Ishikawa (cell line): ENCODE measurements at regions not wholly inside any gene's neighbourhood (a gene's known extent, or its start where the extent isn't known, plus 50 kb on each side); places are given as distances from the start of the nearest gene placed in this dataset.

Source experiments
- CEBPB ChIP-seq: IDR thresholded peaks from 2 replicates; pipeline ENCODE4 v1.6.1; 2012
- CREB1 ChIP-seq: IDR thresholded peaks from 2 replicates; pipeline ENCODE4 v1.6.1; 2012; ENCODE audit warnings: low read depth
- EGR1 ChIP-seq: IDR thresholded peaks from 2 replicates; pipeline ENCODE4 v1.6.1; 2012
- EP300 ChIP-seq: IDR thresholded peaks from 2 replicates; pipeline ENCODE4 v1.6.1; 2012; ENCODE audit warnings: borderline replicate concordance
- FOXM1 ChIP-seq: IDR thresholded peaks from 2 replicates; pipeline ENCODE4 v1.6.1; 2012; ENCODE audit warnings: low read depth, borderline replicate concordance
- MAX ChIP-seq: IDR thresholded peaks from 2 replicates; pipeline ENCODE4 v1.6.1; 2012
- NFIC ChIP-seq: IDR thresholded peaks from 2 replicates; pipeline ENCODE4 v1.6.1; 2012
- RAD21 ChIP-seq: IDR thresholded peaks from 2 replicates; pipeline ENCODE4 v1.6.1; 2012; ENCODE audit warnings: low read depth
- REST ChIP-seq: IDR thresholded peaks from 2 replicates; pipeline ENCODE4 v1.6.1; 2012; ENCODE audit warnings: low read depth, mild to moderate bottlenecking
- TAF1 ChIP-seq: IDR thresholded peaks from 2 replicates; pipeline ENCODE4 v1.6.1; 2012; ENCODE audit warnings: low read depth, mild to moderate bottlenecking
- TCF12 ChIP-seq: IDR thresholded peaks from 2 replicates; pipeline ENCODE4 v1.6.1; 2012; ENCODE audit warnings: low read depth
- TEAD4 ChIP-seq: IDR thresholded peaks from 2 replicates; pipeline ENCODE4 v1.6.1; 2012
- USF1 ChIP-seq: IDR thresholded peaks from 2 replicates; pipeline ENCODE4 v1.6.1; 2012
- YY1 ChIP-seq: IDR thresholded peaks from 2 replicates; pipeline ENCODE4 v1.6.1; 2012; ENCODE audit warnings: low read depth
- ZBTB7A ChIP-seq: IDR thresholded peaks from 2 replicates; pipeline ENCODE4 v1.6.1; 2012; ENCODE audit warnings: low read depth

GRCh38 chr18:8977166-8977565 is 125.3 kb upstream of the NDUFV2 start:
- no peak for TF ChIP-seq CREB1
- TF ChIP-seq RAD21 = no peak
- no peak for TF ChIP-seq TAF1
- no peak for TF ChIP-seq TCF12
- TF ChIP-seq USF1 = no peak
- TF ChIP-seq YY1 = no peak
- TF ChIP-seq MAX = no peak
- TF ChIP-seq EP300 = no peak
- no peak for TF ChIP-seq NFIC

- TF ChIP-seq MAX (no peak), EP300 (no peak), EGR1 (no peak), NFIC (no peak), FOXM1 (no peak)
Observed at GRCh38 chr18:8977701-8978100, 124.8 kb upstream of the NDUFV2 start.

GRCh38 chr18:8978394-8978793 is 124.1 kb upstream of the NDUFV2 start:
- TF ChIP-seq USF1 (no peak), REST (no peak), EGR1 (no peak), TCF12 (no peak), NFIC (no peak), ZBTB7A (no peak), TAF1 (no peak), CREB1 (no peak), CEBPB (no peak), TEAD4 (no peak), EP300 (no peak), FOXM1 (no peak), RAD21 (no peak), YY1 (no peak), MAX (no peak)

- TF ChIP-seq TEAD4 (no peak), TAF1 (no peak), USF1 (no peak), MAX (no peak), ZBTB7A (no peak), TCF12 (no peak), NFIC (no peak), CREB1 (no peak), EP300 (no peak), FOXM1 (no peak), EGR1 (no peak), YY1 (no peak), REST (no peak), RAD21 (no peak), CEBPB (no peak)
Observed at GRCh38 chr18:8979258-8979988, 123.1 kb upstream of the NDUFV2 start.

GRCh38 chr18:8980496-8980895 is 122.0 kb upstream of the NDUFV2 start:
- TF ChIP-seq ZBTB7A (no peak), CREB1 (no peak), MAX (no peak), FOXM1 (no peak), TAF1 (no peak), TCF12 (no peak), REST (no peak), YY1 (no peak), EGR1 (no peak), EP300 (no peak), TEAD4 (no peak), NFIC (no peak), CEBPB (no peak), RAD21 (no peak)
